Upper lobe of right lung (tissue), 1 donor: ENCODE measurements at regions not wholly inside any gene's neighbourhood (a gene's known extent, or its start where the extent isn't known, plus 50 kb on each side); places are given as distances from the start of the nearest gene placed in this dataset.

Experiments used
- ATAC-seq: fragments of 200-7000 bp; cut with Tn5 transposase; one replicate; pipeline ENCODE4 v1.9.1; 2020; ENCODE audit warnings: mild to moderate bottlenecking, moderate library complexity
- DNase-seq: peaks from one replicate; pipeline ENCODE4 v3.0.0-alpha.2; 2020
- H3K27ac ChIP-seq: fragments of 200-600 bp; one replicate; pipeline ENCODE4 v1.8.0; 2022
- H3K27me3 ChIP-seq: fragments of 200-600 bp; one replicate; pipeline ENCODE4 v1.8.0; 2022; ENCODE audit warnings: mild to moderate bottlenecking
- H3K36me3 ChIP-seq: fragments of 200-600 bp; one replicate; pipeline ENCODE4 v1.8.0; 2022
- H3K4me1 ChIP-seq: fragments of 200-600 bp; one replicate; pipeline ENCODE4 v1.8.0; 2022
- H3K4me3 ChIP-seq: fragments of 200-600 bp; one replicate; pipeline ENCODE4 v1.8.0; 2022; ENCODE audit warnings: mild to moderate bottlenecking
- H3K9me3 ChIP-seq: fragments of 200-600 bp; one replicate; pipeline ENCODE4 v1.8.0; 2022
- CTCF ChIP-seq: fragments of 200-600 bp; IDR thresholded peaks from one replicate; pipeline ENCODE4 v1.8.0; 2022; ENCODE audit warnings: antibody characterized with exemption
- intact Hi-C: fragments of 100-400 bp; cut with DNase I; formaldehyde crosslinking; loops from one replicate; pipeline ENCODE4 v1.11.0; 2022
- donor health status: DM: no; HTN: yes; CAD: no; lungs with severe emphysema.

- no peak for ATAC-seq
- H3K36me3 ChIP-seq = no peaks in the 10 kb centered on the region
Measured at GRCh38 chr5:42120070-42120469, 195.0 kb downstream of the FBXO4 start.

GRCh38 chr5:42121401-42121800 lies 196.3 kb downstream of the FBXO4 start:
- H3K27ac ChIP-seq = no peak overlapping the region
- TF ChIP-seq CTCF = no peak
- no peaks in the 10 kb centered on the region for H3K9me3 ChIP-seq
- no peaks in the 10 kb centered on the region for H3K27me3 ChIP-seq
- intact Hi-C loops = no loop called here
- ATAC-seq = no peak
- H3K4me1 ChIP-seq = no peaks in the 10 kb centered on the region
- no peak for DNase-seq
- no peak overlapping the region for H3K4me3 ChIP-seq
- no peaks in the 10 kb centered on the region for H3K36me3 ChIP-seq

More at GRCh38 chr5:42120070-42120469, 195.0 kb downstream of the FBXO4 start:
- intact Hi-C loops = no loop called here
- H3K27ac ChIP-seq = no peak overlapping the region
- DNase-seq = no peak
- TF ChIP-seq CTCF = no peak
- no peaks in the 10 kb centered on the region for H3K4me1 ChIP-seq
- no peaks in the 10 kb centered on the region for H3K27me3 ChIP-seq
- H3K4me3 ChIP-seq = no peak overlapping the region
- H3K9me3 ChIP-seq = no peaks in the 10 kb centered on the region

GRCh38 chr5:42131081-42131480 lies 206.0 kb downstream of the FBXO4 start:
- ATAC-seq (no peak), DNase-seq (no peak)
- TF ChIP-seq CTCF = no peak
- Histone ChIP-seq H3K4me1 (no peaks in the 10 kb centered on the region), H3K4me3 (no peak overlapping the region), H3K36me3 (no peaks in the 10 kb centered on the region), H3K9me3 (no peaks in the 10 kb centered on the region), H3K27ac (no peak overlapping the region), H3K27me3 (no peaks in the 10 kb centered on the region)
- intact Hi-C loops = no loop called here

- DNase-seq (no peak), ATAC-seq (no peak)
- no peak overlapping the region for H3K4me3 ChIP-seq
- H3K27me3 ChIP-seq = no peaks in the 10 kb centered on the region
- H3K27ac ChIP-seq = no peak overlapping the region
- no peaks in the 10 kb centered on the region for H3K4me1 ChIP-seq
- H3K36me3 ChIP-seq = no peaks in the 10 kb centered on the region
- TF ChIP-seq CTCF = no peak
- intact Hi-C loops = no loop called here
- H3K9me3 ChIP-seq = no peaks in the 10 kb centered on the region
Measured at GRCh38 chr5:42143361-42143760, 218.3 kb downstream of the FBXO4 start.

- Histone ChIP-seq H3K4me1 (no peaks in the 10 kb centered on the region), H3K36me3 (no peaks in the 10 kb centered on the region), H3K9me3 (peaks cover 10% of the 10 kb centered on the region), H3K27me3 (no peaks in the 10 kb centered on the region), H3K4me3 (no peak overlapping the region), H3K27ac (no peak overlapping the region)
- no peak for TF ChIP-seq CTCF
- intact Hi-C loops = no loop called here
- DNase-seq = no peak
- ATAC-seq = no peak
Measured at GRCh38 chr5:42148813-42149212, 223.7 kb downstream of the FBXO4 start.

GRCh38 chr5:42157215-42157614 lies 232.1 kb downstream of the FBXO4 start:
- no peak overlapping the region for H3K27ac ChIP-seq
- H3K9me3 ChIP-seq = no peaks in the 10 kb centered on the region
- no peaks in the 10 kb centered on the region for H3K36me3 ChIP-seq
- intact Hi-C loops = no loop called here
- no peaks in the 10 kb centered on the region for H3K4me1 ChIP-seq
- no peak overlapping the region for H3K4me3 ChIP-seq
- ATAC-seq (no peak), DNase-seq (no peak)
- no peaks in the 10 kb centered on the region for H3K27me3 ChIP-seq
- no peak for TF ChIP-seq CTCF
